ENCODE measurements at regions not wholly inside any gene's neighbourhood (a gene's known extent, or its start where the extent isn't known, plus 50 kb on each side); places are given as distances from the start of the nearest gene placed in this dataset.

DNA sequence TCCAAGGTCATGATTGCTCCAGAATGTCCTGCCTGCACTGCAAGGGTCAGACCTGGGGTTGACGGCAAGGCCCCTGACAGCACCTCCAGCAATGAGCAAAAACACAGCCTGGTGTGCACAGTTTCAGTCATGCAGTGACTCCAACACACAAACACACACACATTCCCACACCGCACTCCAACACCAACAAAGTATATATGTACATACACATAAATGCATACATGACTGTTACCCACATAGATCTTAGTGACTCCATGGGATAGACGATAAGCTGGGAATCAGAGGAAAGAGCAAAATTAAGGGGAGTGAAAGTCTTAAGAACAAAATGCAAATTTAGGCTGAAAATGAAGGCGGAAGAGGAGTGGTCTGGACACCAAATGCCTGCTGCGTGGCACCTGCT, 112.7 kb upstream of the TEKT4 start:
- Histone ChIP-seq H2BK20ac (ENCODE audit: low read depth, low read length) (no peak overlapping the region), H3K9me1 (ENCODE audit: insufficient read depth, low read length) (no peaks in the 10 kb centered on the region), H2AFZ (replicated peaks; ENCODE audit: low read length, poor library complexity) (no peak overlapping the region), H3K4me1 (ENCODE audit: control insufficient read depth, insufficient read depth, low read length) (no peaks in the 10 kb centered on the region), H3K27ac (ENCODE audit: insufficient read depth, low read length) (no peak overlapping the region), H3K27me3 (ENCODE audit: control insufficient read depth, insufficient read depth, low read length) (no peaks in the 10 kb centered on the region), H3K56ac (ENCODE audit: extremely low read depth, insufficient read depth, low read length) (no peak overlapping the region), H3K4me3 (ENCODE audit: insufficient read depth, low read depth, low read length) (no peak overlapping the region), H3K4ac (ENCODE audit: low read depth, low read length) (no peak overlapping the region), H2BK15ac (ENCODE audit: low read depth, low read length) (no peak overlapping the region), H4K91ac (ENCODE audit: insufficient read depth, low read depth, low read length) (no peak overlapping the region), H2AK5ac (ENCODE audit: low read depth, low read length) (no peak overlapping the region), H3K23ac (ENCODE audit: low read depth, low read length) (no peak overlapping the region), H2AK9ac (replicated peaks; ENCODE audit: low read depth, low read length, poor library complexity) (no peak overlapping the region), H3K9ac (ENCODE audit: low read depth, low read length) (no peak overlapping the region), H3K14ac (replicated peaks; ENCODE audit: low read depth, low read length) (no peak overlapping the region), H4K20me1 (ENCODE audit: insufficient read depth, low read length) (no peaks in the 10 kb centered on the region), H3K79me1 (ENCODE audit: low read depth in 1 of 2, low read length in 2 of 2) (no peaks in the 10 kb centered on the region), H4K5ac (ENCODE audit: low read depth, low read length) (no peak overlapping the region), H3K18ac (ENCODE audit: low read depth, low read length) (no peak overlapping the region), H4K8ac (ENCODE audit: low read depth in 2 of 2, low read length in 2 of 2) (no peak overlapping the region), H3K36me3 (ENCODE audit: control insufficient read depth, insufficient read depth, low read length) (no peaks in the 10 kb centered on the region), H3K4me2 (ENCODE audit: low read depth, low read length) (no peak overlapping the region), H2BK120ac (ENCODE audit: low read depth, low read length) (no peak overlapping the region), H3K9me3 (ENCODE audit: control insufficient read depth, insufficient read depth, low read length) (peaks cover 8% of the 10 kb centered on the region; the same call in 1 of the 2 replicates), H2BK5ac (ENCODE audit: low read depth, low read length, poor library complexity, severe bottlenecking) (no peak overlapping the region)
- ChIA-PET POLR2A (ENCODE audit: unreplicated experiment) (no interaction called here), CTCF (no interaction called here)
- in situ Hi-C loops (cut with MboI; ENCODE audit: low sequenced_read_pairs) (no loop called here), dilution Hi-C loops (cut with HindIII; ENCODE audit: low sequenced_read_pairs, unreplicated experiment) (no loop called here), intact Hi-C loops (cut with micrococcal nuclease) (no loop called here)
- WGBS, 2 experiments (ENCODE audit: extremely low coverage in 2 of 2, insufficient read length in 1 of 2), result no CpG with 5 or more reads among the region's 5 CpGs
- ATAC-seq (ENCODE audit: low read depth), result no peak
- no peak for DNase-seq
- TF ChIP-seq MXI1 (IDR thresholded peaks at IDR 0.05; ENCODE audit: borderline replicate concordance, low read depth, low read length), result no peak
- no peak for TF ChIP-seq FOS (IDR thresholded peaks at IDR 0.05; ENCODE audit: low read depth, low read length)
- TF ChIP-seq USF2 (IDR thresholded peaks at IDR 0.05; ENCODE audit: low read depth, low read length), result no peak
- TF ChIP-seq RAD21 (IDR thresholded peaks at IDR 0.05; ENCODE audit: low read length), result no peak
- TF ChIP-seq MAFK (IDR thresholded peaks at IDR 0.05; ENCODE audit: low read depth, low read length), result no peak
- no peak for TF ChIP-seq SMC3 (IDR thresholded peaks at IDR 0.05; ENCODE audit: low read depth, low read length)
- no peak for TF ChIP-seq NFE2L2 (IDR thresholded peaks at IDR 0.05; ENCODE audit: low read depth, low read length)
- no TSS peak for BruUV-seq (replicated peaks)
